Esophagus muscularis mucosa (tissue), 4 donors: ENCODE measurements at regions not wholly inside any gene's neighbourhood (a gene's known extent, or its start where the extent isn't known, plus 50 kb on each side); places are given as distances from the start of the nearest gene placed in this dataset.
A peak's percentile ranks its signal among the peaks of the same experiment; 100 is the strongest.

Experiments used
- DNase-seq: peaks from one replicate; pipeline ENCODE4 v3.0.0-alpha.2; 2017; ENCODE audit errors: extremely low spot score
- H3K27ac ChIP-seq, 4 donors: fragments of 200-600 bp; sonication (generic); replicated peaks in 1 of 4; 1 replicate in 3 of 4; 2 replicates in 1 of 4; pipeline ENCODE4 v1.5.1; 2016 to 2019; ENCODE audit warnings: mild to moderate bottlenecking in 1 of 4
- H3K27me3 ChIP-seq, 4 donors: fragments of 200-600 bp; sonication (generic); one replicate each; pipeline versions ENCODE4 v1.5.1 to v1.6.0; 2016 to 2019
- H3K36me3 ChIP-seq, 4 donors: fragments of 200-600 bp; sonication (generic); one replicate each; pipeline ENCODE4 v1.5.1; 2016 to 2019
- H3K4me1 ChIP-seq, 4 donors: fragments of 200-600 bp; sonication (generic); one replicate each; pipeline ENCODE4 v1.5.1; 2016 to 2019
- H3K4me3 ChIP-seq, 4 donors: fragments of 200-600 bp; sonication (generic); 1 replicate in 2 of 4; 2 replicates in 2 of 4; pipeline ENCODE4 v1.5.1; 2016 to 2019; ENCODE audit warnings: mild to moderate bottlenecking in 4 of 4, moderate library complexity in 1 of 4
- H3K9me3 ChIP-seq, 4 donors: fragments of 200-600 bp; sonication (generic); 1 replicate in 3 of 4; 2 replicates in 1 of 4; pipeline ENCODE4 v1.5.1; 2016 to 2019
- CTCF ChIP-seq, 3 experiments: fragments of 200-600 bp in 2 of 3; fragments of 450-650 bp in 1 of 3; sonication (generic) in 2 of 3; IDR thresholded peaks; one replicate each; pipeline ENCODE4 v1.5.1; 2017 to 2019; ENCODE audit warnings: antibody characterized with exemption in 3 of 3, mild to moderate bottlenecking in 2 of 3, moderate library complexity in 1 of 3
- EP300 ChIP-seq: sonication (generic); formaldehyde crosslinking; IDR thresholded peaks from one replicate; pipeline ENCODE4 v1.6.1; 2017; ENCODE audit warnings: antibody characterized with exemption
- POLR2A ChIP-seq: fragments of 450-650 bp; IDR thresholded peaks from one replicate; pipeline ENCODE4 v1.6.1; 2017; ENCODE audit warnings: antibody characterized with exemption, moderate library complexity, mild to moderate bottlenecking, low read depth
- POLR2AphosphoS5 ChIP-seq, 2 donors: sonication (generic); formaldehyde crosslinking; IDR thresholded peaks; one replicate each; pipeline ENCODE4 v1.6.1; 2017; ENCODE audit warnings: antibody characterized with exemption in 2 of 2
- WGBS: methylation state at CpG from one replicate; pipeline ENCODE4 v1.1.5; 2018; 5-methylcytosine and 5-hydroxymethylcytosine counted together
- intact Hi-C: fragments of 100-400 bp; cut with DNase I; formaldehyde crosslinking; loops from one replicate; pipeline ENCODE4 v1.15.1; 2023

- Histone ChIP-seq H3K27me3 (no peaks in the 10 kb centered on the region), H3K36me3 (no peaks in the 10 kb centered on the region), H3K9me3 (no peaks in the 10 kb centered on the region), H3K4me3 (peak overlapping the region in 2 of 4 donors; percentile 15 to 33), H3K4me1 (peaks cover 0 to 3% (median 0%) of the 10 kb centered on the region in 4 donors), H3K27ac (no peak overlapping the region)
- intact Hi-C loops = no loop called here
- peak; percentile 5 for DNase-seq
- WGBS = 53% methylated on average over 5 of the region's 5 CpGs
- TF ChIP-seq POLR2AphosphoS5 (IDR thresholded peaks at IDR 0.05) = no peak
- no peak for TF ChIP-seq EP300
- TF ChIP-seq CTCF (IDR thresholded peaks at IDR 0.05) = no peak
- no peak for TF ChIP-seq POLR2A
Measured at GRCh38 chr2:217090024-217090473, 230.2 kb upstream of the TNP1 start.

GRCh38 chr2:217086718-217087117 is 226.9 kb upstream of the TNP1 start:
- no peak for DNase-seq
- TF ChIP-seq POLR2A = no peak
- TF ChIP-seq CTCF (IDR thresholded peaks at IDR 0.05) = no peak
- no peak for TF ChIP-seq EP300
- no peak for TF ChIP-seq POLR2AphosphoS5 (IDR thresholded peaks at IDR 0.05)
- WGBS = 87% methylated on average over 2 of the region's 2 CpGs
- no peak overlapping the region for H3K27ac ChIP-seq
- H3K27me3 ChIP-seq = no peaks in the 10 kb centered on the region
- peaks cover 0 to 3% (median 0%) of the 10 kb centered on the region in 4 donors for H3K4me1 ChIP-seq
- no peaks in the 10 kb centered on the region for H3K36me3 ChIP-seq
- H3K9me3 ChIP-seq = no peaks in the 10 kb centered on the region
- H3K4me3 ChIP-seq = no peak overlapping the region
- intact Hi-C loops = no loop called here

- Histone ChIP-seq H3K4me1 (peaks cover 0 to 3% (median 0%) of the 10 kb centered on the region in 4 donors), H3K27ac (no peak overlapping the region), H3K4me3 (no peak overlapping the region), H3K36me3 (no peaks in the 10 kb centered on the region), H3K9me3 (no peaks in the 10 kb centered on the region), H3K27me3 (no peaks in the 10 kb centered on the region)
- 100% methylated on average over 1 of the region's 1 CpG for WGBS
- peak; percentile 90 for DNase-seq
- intact Hi-C loops = no loop called here
- TF ChIP-seq POLR2AphosphoS5 (IDR thresholded peaks at IDR 0.05) (no peak), CTCF (IDR thresholded peaks at IDR 0.05) (no peak), EP300 (no peak), POLR2A (no peak)
Measured at GRCh38 chr2:217086038-217086522, 226.2 kb upstream of the TNP1 start.

- Histone ChIP-seq H3K27ac (no peak overlapping the region), H3K4me1 (peaks cover 0 to 2% (median 0%) of the 10 kb centered on the region in 4 donors), H3K9me3 (no peaks in the 10 kb centered on the region), H3K4me3 (no peak overlapping the region), H3K36me3 (no peaks in the 10 kb centered on the region), H3K27me3 (no peaks in the 10 kb centered on the region)
- 95% methylated on average over 1 of the region's 2 CpGs for WGBS
- TF ChIP-seq EP300 (no peak), CTCF (IDR thresholded peaks at IDR 0.05) (no peak), POLR2A (no peak), POLR2AphosphoS5 (IDR thresholded peaks at IDR 0.05) (no peak)
- DNase-seq = peak; percentile 68
- intact Hi-C loops = no loop called here
Measured at GRCh38 chr2:217085543-217085942, 225.7 kb upstream of the TNP1 start.

GRCh38 chr2:217081799-217082198 is 221.9 kb upstream of the TNP1 start:
- Histone ChIP-seq H3K4me1 (peaks cover 0 to 8% (median 3%) of the 10 kb centered on the region in 4 donors), H3K27me3 (no peaks in the 10 kb centered on the region), H3K9me3 (no peaks in the 10 kb centered on the region), H3K27ac (no peak overlapping the region), H3K4me3 (no peak overlapping the region), H3K36me3 (no peaks in the 10 kb centered on the region)
- TF ChIP-seq POLR2AphosphoS5 (IDR thresholded peaks at IDR 0.05) (no peak), POLR2A (no peak), EP300 (no peak), CTCF (IDR thresholded peaks at IDR 0.05) (no peak)
- WGBS = 93% methylated on average over 5 of the region's 5 CpGs
- intact Hi-C loops = no loop called here
- DNase-seq = no peak
